ENCODE measurements at regions not wholly inside any gene's neighbourhood (a gene's known extent, or its start where the extent isn't known, plus 50 kb on each side); places are given as distances from the start of the nearest gene placed in this dataset.
"Not testable (repeated sequence)": the region's sequence is repeated elsewhere in the genome, so short reads cannot be mapped to it uniquely, and the experiment has no call there.

- TF ChIP-seq CTCF (IDR thresholded peaks at IDR 0.05); ZFX (IDR thresholded peaks at IDR 0.05; ENCODE audit: borderline replicate concordance): not testable (repeated sequence)
These were observed 125.5 kb downstream of the ZNF486 start for GRCh38 chr19:20292520-20292919.

Measured in 22Rv1 (cell line).